ENCODE measurements at regions not wholly inside any gene's neighbourhood (a gene's known extent, or its start where the extent isn't known, plus 50 kb on each side); places are given as distances from the start of the nearest gene placed in this dataset.
A peak's percentile ranks its signal among the peaks of the same experiment; 100 is the strongest.

- TF ChIP-seq, protein P1, sequence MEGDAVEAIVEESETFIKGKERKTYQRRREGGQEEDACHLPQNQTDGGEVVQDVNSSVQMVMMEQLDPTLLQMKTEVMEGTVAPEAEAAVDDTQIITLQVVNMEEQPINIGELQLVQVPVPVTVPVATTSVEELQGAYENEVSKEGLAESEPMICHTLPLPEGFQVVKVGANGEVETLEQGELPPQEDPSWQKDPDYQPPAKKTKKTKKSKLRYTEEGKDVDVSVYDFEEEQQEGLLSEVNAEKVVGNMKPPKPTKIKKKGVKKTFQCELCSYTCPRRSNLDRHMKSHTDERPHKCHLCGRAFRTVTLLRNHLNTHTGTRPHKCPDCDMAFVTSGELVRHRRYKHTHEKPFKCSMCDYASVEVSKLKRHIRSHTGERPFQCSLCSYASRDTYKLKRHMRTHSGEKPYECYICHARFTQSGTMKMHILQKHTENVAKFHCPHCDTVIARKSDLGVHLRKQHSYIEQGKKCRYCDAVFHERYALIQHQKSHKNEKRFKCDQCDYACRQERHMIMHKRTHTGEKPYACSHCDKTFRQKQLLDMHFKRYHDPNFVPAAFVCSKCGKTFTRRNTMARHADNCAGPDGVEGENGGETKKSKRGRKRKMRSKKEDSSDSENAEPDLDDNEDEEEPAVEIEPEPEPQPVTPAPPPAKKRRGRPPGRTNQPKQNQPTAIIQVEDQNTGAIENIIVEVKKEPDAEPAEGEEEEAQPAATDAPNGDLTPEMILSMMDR (IDR thresholded peaks at IDR 0.05), result peak; percentile 73
These were observed 61.3 kb upstream of the MOCS2 start for GRCh38 chr5:53170746-53171349.

GRCh38 chr5:53172630-53173029 is 63.1 kb upstream of the MOCS2 start:
- TF ChIP-seq, protein P1 (IDR thresholded peaks at IDR 0.05), result no peak

DNA sequence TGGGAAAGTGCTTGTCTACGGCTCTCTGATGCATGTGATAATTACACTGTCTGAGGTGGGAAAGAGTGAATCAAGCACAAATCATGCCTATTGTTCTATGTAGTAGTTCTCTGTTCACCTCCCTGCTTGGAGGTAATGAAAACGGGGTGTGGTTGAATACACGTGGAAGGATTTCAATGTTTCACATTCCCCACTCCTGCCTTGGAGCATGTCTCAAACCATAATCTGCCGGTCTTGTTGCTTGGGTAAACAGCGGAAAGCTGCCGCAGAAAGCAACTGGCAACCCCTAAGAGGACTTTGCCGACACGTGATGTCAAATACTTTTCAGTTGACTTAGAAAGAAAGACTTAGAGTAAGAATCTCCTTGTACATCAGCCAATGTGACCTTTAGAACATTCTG is 63.5 kb upstream of the MOCS2 start:
- TF ChIP-seq, protein P1 (IDR thresholded peaks at IDR 0.05), result no peak

DNA sequence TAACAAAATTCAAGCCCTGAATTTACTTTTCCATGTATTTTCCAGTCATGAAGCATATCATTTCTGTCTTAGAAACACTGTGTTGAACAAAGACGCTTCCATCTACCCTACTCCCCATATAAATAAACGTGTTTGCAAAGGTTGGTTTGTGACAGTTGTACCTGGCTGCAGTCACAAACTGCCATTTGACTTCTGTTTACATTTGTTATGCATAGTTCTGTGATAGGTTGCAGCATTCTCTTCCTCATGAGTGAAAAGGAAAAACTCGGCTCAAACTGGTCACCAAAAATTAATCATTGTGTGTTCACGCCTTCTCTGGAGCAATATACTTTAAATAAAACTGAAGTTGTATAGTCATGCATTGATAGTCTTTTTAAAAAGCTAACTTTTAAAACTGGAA is 69.3 kb upstream of the MOCS2 start:
- TF ChIP-seq, protein P1 (IDR thresholded peaks at IDR 0.05), result no peak

DNA sequence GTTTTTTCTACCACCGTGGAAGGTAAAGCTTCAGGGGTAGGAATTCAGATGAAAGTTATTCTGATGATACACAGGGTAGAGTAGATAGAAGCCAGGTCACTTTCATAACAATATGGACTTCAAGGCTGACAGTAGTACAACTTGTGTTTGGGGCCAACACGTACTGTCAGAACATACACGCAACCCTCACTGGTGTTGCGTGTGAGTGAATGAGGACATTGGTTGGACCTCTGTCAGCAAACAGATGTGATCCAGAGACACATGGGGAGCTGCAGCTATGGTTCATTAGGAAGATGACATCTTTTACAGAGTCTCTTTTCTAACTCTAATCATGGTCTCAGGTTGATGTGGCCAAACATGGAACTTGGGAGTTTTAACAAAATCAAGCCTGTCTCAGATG is 70.1 kb upstream of the MOCS2 start:
- TF ChIP-seq, protein P1 (IDR thresholded peaks at IDR 0.05), result no peak

DNA sequence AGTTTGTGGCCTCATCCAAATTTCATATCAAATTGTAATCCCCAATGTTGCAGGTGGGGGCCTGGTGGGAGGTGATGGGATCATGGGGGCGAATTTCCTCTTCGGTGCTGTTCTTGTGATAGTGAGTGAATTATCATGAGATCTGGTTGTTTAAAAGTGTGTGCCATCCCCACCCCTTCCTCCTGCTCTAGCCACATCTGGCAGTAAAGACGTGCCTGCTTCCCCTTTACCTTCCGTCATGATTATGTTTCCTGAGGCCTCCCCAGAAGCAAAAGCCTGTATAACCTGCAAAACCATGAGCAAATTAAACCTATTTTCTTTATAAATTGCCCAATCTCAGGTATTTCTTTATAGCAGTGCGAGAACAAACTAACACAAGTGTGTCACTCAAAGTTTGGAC is 71.0 kb upstream of the MOCS2 start:
- TF ChIP-seq, protein P1 (IDR thresholded peaks at IDR 0.05), result no peak

DNA sequence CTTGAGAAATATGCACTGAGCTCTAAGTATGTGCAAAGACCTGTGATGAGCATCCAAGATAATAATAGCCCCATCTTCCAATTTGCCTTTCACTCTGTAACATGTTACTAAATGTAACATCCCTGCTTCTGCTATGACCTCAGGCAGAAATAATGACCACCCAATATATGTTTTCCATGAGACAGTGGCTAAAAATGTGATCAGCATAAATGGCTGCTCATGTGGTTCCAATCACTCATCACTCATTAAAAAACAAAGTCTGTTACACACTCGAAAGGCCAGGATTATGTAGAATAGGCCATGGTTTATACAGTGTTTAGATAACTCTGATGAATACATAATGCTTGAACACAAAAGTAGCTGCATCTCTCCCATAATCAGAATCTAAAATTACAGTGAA is 71.4 kb upstream of the MOCS2 start:
- TF ChIP-seq, protein P1 (IDR thresholded peaks at IDR 0.05), result no peak

DNA sequence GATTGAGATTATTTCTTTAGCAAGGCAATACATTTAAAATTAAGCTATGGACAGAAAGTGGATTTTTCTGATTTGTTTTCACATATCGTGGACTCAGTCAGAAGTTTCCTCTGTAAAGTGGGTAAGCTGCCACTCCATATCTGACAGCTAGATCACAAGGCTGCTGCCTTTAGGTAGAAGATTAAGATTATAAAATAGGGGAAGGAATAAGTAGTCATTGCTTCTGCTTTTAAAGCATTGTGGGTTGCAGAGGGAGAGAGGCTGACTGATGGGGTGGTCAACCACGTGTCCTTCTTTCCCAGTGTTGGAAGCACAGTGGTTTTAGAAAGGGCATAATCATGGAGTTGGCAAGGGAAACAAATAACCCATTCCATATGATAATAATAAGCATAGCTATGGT is 74.3 kb upstream of the MOCS2 start:
- TF ChIP-seq, protein P1 (IDR thresholded peaks at IDR 0.05), result no peak

Data from LNCAP (cell line).